MCF 10A (cell line): ENCODE measurements at regions not wholly inside any gene's neighbourhood (a gene's known extent, or its start where the extent isn't known, plus 50 kb on each side); places are given as distances from the start of the nearest gene placed in this dataset.

ENCODE experiments used
- BruUV-seq: library from RNA; stranded (reverse); fragments of 400-500 nt; replicated peaks from 2 replicates; lab custom pipeline; 2021; lab: Mats Ljungman, UMichigan
- CTCF ChIA-PET: fragments of 300-600 bp; sonication (Branson Sonifier 250); formaldehyde crosslinking; extraction: SDS; loops from one replicate; lab custom pipeline; 2021; ENCODE audit warnings: antibody characterized with exemption, inconsistent platforms; lab: Yijun Ruan, JAX
- POLR2A ChIA-PET: fragments of 300-600, 350-650 bp; sonication (Branson Sonifier 250); formaldehyde crosslinking; extraction: SDS; loops from one replicate; lab custom pipeline; 2020; ENCODE audit warnings: antibody characterized with exemption, inconsistent platforms; lab: Yijun Ruan, JAX
- DNase-seq: peaks from one replicate; pipeline ENCODE4 v3.0.0-alpha.2; 2018; ENCODE audit not compliant: unreplicated experiment
- H3K27ac Mint-ChIP-seq: one replicate; pipeline ENCODE4 v1.8.0; 2022; ENCODE audit warnings: mild to moderate bottlenecking, low read depth, mixed read lengths; ENCODE audit not compliant: unreplicated experiment
- H3K27me3 Mint-ChIP-seq: one replicate; pipeline ENCODE4 v1.8.0; 2022; ENCODE audit warnings: mixed read lengths; ENCODE audit not compliant: insufficient read depth, unreplicated experiment
- H3K36me3 Mint-ChIP-seq: one replicate; pipeline ENCODE4 v1.8.0; 2022; ENCODE audit warnings: mild to moderate bottlenecking, moderate library complexity, mixed read lengths; ENCODE audit not compliant: insufficient read depth, unreplicated experiment
- H3K4me1 Mint-ChIP-seq: one replicate; pipeline ENCODE4 v1.8.0; 2022; ENCODE audit warnings: mixed read lengths; ENCODE audit not compliant: insufficient read depth, unreplicated experiment
- H3K4me3 Mint-ChIP-seq: one replicate; pipeline ENCODE4 v1.8.0; 2022; ENCODE audit warnings: mild to moderate bottlenecking, moderate library complexity, mixed read lengths; ENCODE audit not compliant: unreplicated experiment
- H3K9me3 Mint-ChIP-seq: one replicate; pipeline ENCODE4 v1.8.0; 2022; ENCODE audit warnings: mixed read lengths; ENCODE audit not compliant: unreplicated experiment
- CTCF ChIP-seq: fragments of 200-600 bp; IDR thresholded peaks from one replicate; pipeline ENCODE4 v1.8.0; 2022; ENCODE audit warnings: antibody characterized with exemption, mild to moderate bottlenecking; ENCODE audit not compliant: unreplicated experiment
- intact Hi-C: fragments of 100-400 bp; cut with micrococcal nuclease; formaldehyde crosslinking; loops from 2 replicates; pipeline ENCODE4 v1.14.1; 2022

GRCh38 chr5:3349704-3350565 is 245.7 kb upstream of the IRX1 start:
- POLR2A ChIA-PET = interaction anchor here (0.6 kb wide), 1 partner anchor 22 kb away, joined by 4 read pairs; no protein-coding TSS in a partner anchor
- intact Hi-C loops = no loop called here
- no peaks in the 10 kb centered on the region for H3K4me1 Mint-ChIP-seq

DNA sequence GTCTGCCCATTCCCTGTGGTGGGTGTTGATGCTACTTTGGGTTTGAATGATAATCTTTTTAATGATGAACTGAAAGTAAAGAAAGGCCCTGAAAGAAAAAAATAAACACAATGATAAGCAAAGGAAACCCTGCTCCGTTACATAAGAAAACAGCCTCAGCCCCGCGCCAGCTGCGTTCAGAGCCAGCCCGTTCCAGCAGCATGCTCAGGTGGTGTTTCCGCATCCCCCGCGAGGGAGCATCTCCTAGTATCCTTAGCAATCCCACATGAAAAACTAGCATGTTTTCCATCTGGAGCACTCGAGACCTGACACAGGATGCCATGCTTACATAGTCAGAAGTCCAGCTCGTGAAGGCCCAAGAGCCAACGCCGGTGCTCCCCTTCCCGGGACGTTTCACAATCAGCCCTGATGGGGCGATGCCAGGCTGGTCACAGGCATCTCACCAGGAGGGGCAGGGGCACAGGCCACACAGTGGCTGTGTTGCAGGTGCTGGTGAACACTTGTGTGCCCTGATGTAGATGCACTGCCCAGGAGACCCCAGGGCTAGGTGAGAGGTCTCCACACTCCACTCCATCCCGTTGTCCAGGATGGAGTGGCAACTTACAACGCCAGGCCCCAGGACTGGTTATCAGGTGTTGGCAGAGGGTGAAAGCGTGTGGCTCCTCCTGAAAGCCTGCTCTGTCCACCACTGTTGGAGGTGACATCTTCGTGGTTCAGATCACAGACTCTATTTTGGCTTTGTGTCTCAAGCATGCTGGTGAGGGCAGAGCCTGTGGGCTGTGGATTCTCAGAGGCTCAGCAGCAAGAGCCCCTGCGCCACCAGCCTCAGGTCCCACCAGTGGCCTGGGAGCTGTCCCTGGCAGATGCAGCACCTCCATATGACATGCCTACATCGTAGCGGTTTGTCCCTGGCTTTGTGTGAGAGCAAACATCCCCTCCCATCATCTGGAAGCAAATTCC is 246.8 kb upstream of the IRX1 start:
- no TSS peak for BruUV-seq
- TF ChIP-seq CTCF = no peak
- H3K4me1 Mint-ChIP-seq = no peaks in the 10 kb centered on the region
- peaks cover 13% of the 10 kb centered on the region for H3K9me3 Mint-ChIP-seq
- no peak overlapping the region for H3K27ac Mint-ChIP-seq
- no peak overlapping the region for H3K4me3 Mint-ChIP-seq
- DNase-seq = no peak
- ChIA-PET CTCF (no interaction called here), POLR2A (interaction anchor here (0.6 kb wide), 1 partner anchor 24 kb away, joined by 4 read pairs; no protein-coding TSS in a partner anchor)
- intact Hi-C loops = no loop called here
- H3K27me3 Mint-ChIP-seq = no peaks in the 10 kb centered on the region
- H3K36me3 Mint-ChIP-seq = no peaks in the 10 kb centered on the region

More at GRCh38 chr5:3349704-3350565, 245.7 kb upstream of the IRX1 start:
- H3K9me3 Mint-ChIP-seq = peaks cover 13% of the 10 kb centered on the region
- H3K36me3 Mint-ChIP-seq = no peaks in the 10 kb centered on the region
- TF ChIP-seq CTCF = no peak
- CTCF ChIA-PET = no interaction called here
- no peak overlapping the region for H3K27ac Mint-ChIP-seq
- H3K27me3 Mint-ChIP-seq = no peaks in the 10 kb centered on the region
- DNase-seq = no peak
- BruUV-seq = no TSS peak
- H3K4me3 Mint-ChIP-seq = no peak overlapping the region

GRCh38 chr5:3347741-3348140 is 247.9 kb upstream of the IRX1 start:
- H3K4me1 Mint-ChIP-seq = no peaks in the 10 kb centered on the region
- ChIA-PET POLR2A (no interaction called here), CTCF (no interaction called here)
- DNase-seq = no peak
- H3K27ac Mint-ChIP-seq = no peak overlapping the region
- TF ChIP-seq CTCF = no peak
- H3K36me3 Mint-ChIP-seq = no peaks in the 10 kb centered on the region
- BruUV-seq = no TSS peak
- peaks cover 13% of the 10 kb centered on the region for H3K9me3 Mint-ChIP-seq
- intact Hi-C loops = no loop called here
- no peak overlapping the region for H3K4me3 Mint-ChIP-seq
- H3K27me3 Mint-ChIP-seq = no peaks in the 10 kb centered on the region
